ENCODE measurements at regions not wholly inside any gene's neighbourhood (a gene's known extent, or its start where the extent isn't known, plus 50 kb on each side); places are given as distances from the start of the nearest gene placed in this dataset.

- TF ChIP-seq CTCF (conservative IDR thresholded peaks at IDR 0.05) (no peak), EZH2 (IDR thresholded peaks at IDR 0.05; ENCODE audit: low read depth) (no peak)
Measured at GRCh38 chr2:150618245-150618895, 130.9 kb upstream of the RND3 start.

All from PC-9 (cell line).